Hippocampal formation (tissue), 2 donors: ENCODE measurements at regions not wholly inside any gene's neighbourhood (a gene's known extent, or its start where the extent isn't known, plus 50 kb on each side); places are given as distances from the start of the nearest gene placed in this dataset.
"Not testable (repeated sequence)": the region's sequence is repeated elsewhere in the genome, so short reads cannot be mapped to it uniquely, and the experiment has no call there.

Experiments used
- DNase-seq, 2 donors: peaks; one replicate each; lab custom pipeline; 2025; lab: John Stamatoyannopoulos, UW

GRCh38 chr20:12946789-12947188 is 62.0 kb upstream of the SPTLC3 start:
- DNase-seq, result no peak

GRCh38 chr20:12947691-12948090 is 61.1 kb upstream of the SPTLC3 start:
- no peak for DNase-seq

- DNase-seq, result no peak
Measured at GRCh38 chr20:12949429-12949980, 59.3 kb upstream of the SPTLC3 start.

- DNase-seq, result not testable (repeated sequence)
Measured at GRCh38 chr20:12954254-12954653, 54.5 kb upstream of the SPTLC3 start.

- no peak for DNase-seq
Measured at GRCh38 chr20:12955611-12956010, 53.2 kb upstream of the SPTLC3 start.

GRCh38 chr20:12956303-12956702 is 52.5 kb upstream of the SPTLC3 start:
- DNase-seq, result no peak

- DNase-seq, result no peak
Measured at GRCh38 chr20:12957968-12958367, 50.8 kb upstream of the SPTLC3 start.
